ENCODE measurements at regions not wholly inside any gene's neighbourhood (a gene's known extent, or its start where the extent isn't known, plus 50 kb on each side); places are given as distances from the start of the nearest gene placed in this dataset.
"Not testable (repeated sequence)": the region's sequence is repeated elsewhere in the genome, so short reads cannot be mapped to it uniquely, and the experiment has no call there.

GRCh38 chr2:158866082-158866481, 71.0 kb downstream of the DAPL1 start:
- DNase-seq = not testable (repeated sequence)

DNA sequence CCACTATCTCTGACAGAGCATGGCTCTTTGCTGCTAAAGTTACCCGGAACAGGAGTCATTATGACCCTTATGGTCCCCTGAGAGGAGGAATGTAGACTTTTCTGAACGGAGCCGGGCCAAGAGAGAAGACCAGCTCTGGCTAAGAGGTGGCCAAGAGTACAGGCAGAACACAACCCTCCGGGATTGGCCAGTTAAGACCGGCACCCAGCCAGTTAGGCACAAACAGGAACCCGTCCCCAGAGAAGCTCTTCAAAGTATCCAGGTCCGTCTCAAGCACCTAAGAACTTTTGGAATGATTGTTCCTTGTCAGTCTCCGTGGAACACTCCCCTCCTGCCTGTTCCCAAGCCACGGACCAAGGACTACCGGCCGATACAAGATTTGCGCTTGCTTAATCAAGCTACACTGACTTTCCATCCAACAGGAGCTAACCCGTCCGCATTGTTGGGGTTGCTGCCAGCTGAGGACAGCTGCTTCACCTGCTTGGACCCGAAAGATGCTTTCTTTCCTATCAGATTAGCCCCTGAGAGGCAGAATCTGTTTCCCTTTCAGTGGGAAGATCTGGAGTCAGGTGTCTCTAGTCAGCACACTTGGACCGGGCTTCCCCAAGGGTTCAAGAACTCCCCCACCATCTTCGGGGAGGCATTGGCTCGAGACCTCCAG, 72.5 kb downstream of the DAPL1 start:
- DNase-seq = not testable (repeated sequence)

DNA sequence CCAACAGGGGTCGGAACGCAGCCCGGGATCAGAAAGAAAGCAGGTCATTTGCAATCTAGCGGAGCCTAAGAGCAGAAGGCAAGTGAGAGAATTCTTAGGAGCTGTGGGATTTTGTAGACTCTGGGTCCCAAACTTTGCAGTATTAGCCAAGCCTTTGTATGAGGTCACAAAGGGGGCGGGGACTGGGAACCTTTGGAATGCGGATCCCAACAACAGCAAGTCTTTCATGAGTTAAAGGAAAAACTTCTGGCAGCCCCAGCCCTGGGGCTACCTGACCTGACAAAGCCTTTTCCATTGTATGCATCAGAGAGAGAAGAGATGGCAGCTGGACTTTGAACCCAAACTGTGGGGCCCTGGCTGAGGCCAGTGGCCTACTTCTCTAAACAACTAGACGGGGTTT, 73.3 kb downstream of the DAPL1 start:
- not testable (repeated sequence) for DNase-seq

DNA sequence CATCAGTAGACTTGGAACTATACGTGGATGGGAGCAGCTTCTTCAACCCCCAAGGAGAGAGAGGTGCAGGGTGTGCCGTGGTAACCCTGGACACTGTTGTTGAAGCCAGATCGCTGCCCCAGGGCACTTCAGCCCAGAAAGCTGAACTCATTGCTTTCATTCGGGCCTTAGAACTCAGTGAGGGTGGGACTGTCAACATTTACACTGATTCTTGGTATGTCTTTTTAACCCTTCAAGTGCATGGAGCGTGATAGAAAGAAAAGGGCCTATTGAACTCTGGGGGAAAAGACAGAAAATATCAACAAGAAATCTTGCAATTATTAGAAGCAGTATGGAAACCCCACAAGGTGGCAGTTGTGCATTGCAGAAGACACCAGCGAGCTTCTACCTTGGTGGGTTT, 74.0 kb downstream of the DAPL1 start:
- DNase-seq = not testable (repeated sequence)

- not testable (repeated sequence) for DNase-seq
Measured at GRCh38 chr2:158869609-158870008, 74.5 kb downstream of the DAPL1 start.

- DNase-seq = no peak
Measured at GRCh38 chr2:158878003-158878402, 82.9 kb downstream of the DAPL1 start.

DNA sequence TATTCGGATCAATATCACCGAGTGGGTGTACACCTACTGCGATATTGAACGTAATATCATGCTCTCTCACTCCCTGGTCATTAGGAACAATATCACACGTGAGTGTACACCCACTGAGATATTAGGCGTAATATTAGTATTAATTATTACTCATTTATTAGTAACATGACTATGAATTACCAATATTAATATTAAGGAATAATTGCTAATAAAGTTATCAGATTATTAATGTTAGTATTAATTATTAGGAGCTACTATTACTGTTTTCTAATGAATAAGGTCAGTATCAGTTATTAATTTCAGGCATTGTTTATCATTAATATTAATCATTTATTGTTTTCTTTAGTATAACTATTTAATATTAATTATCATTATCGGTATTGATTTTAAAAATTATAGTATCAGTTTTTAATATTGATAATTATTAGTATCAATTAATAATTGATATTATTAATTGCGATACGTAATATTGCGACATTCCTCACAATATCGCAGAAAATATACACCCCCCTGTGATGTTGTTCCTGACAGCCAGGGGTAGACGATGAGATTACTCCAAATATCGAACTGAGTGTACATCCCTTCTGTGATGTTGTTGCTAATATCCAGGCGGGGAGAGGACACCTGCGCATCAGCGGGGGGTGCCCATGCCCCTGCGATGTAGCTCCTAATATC, 84.2 kb downstream of the DAPL1 start:
- no peak for DNase-seq

GRCh38 chr2:158882297-158882696, 86.1 kb upstream of the TANC1 start:
- DNase-seq = no peak

DNA sequence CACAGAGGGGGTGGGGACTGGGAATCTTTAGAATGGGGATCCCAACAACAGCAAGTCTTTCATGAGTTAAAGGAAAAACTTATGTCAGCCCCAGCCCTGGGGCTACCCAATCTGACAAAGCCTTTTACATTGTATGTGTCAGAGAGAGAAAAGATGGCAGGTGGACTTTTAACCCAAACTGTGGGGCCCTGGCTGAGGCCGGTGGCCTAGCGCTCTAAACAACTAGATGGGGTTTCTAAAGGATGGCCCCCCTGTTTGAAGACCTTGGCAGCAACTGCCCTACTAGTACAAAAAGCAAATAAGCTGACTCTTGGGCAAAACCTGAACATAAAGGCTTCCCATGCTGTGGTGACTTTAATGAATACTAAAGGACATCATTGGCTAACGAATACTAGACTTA, 83.9 kb upstream of the TANC1 start:
- not testable (repeated sequence) for DNase-seq

DNA sequence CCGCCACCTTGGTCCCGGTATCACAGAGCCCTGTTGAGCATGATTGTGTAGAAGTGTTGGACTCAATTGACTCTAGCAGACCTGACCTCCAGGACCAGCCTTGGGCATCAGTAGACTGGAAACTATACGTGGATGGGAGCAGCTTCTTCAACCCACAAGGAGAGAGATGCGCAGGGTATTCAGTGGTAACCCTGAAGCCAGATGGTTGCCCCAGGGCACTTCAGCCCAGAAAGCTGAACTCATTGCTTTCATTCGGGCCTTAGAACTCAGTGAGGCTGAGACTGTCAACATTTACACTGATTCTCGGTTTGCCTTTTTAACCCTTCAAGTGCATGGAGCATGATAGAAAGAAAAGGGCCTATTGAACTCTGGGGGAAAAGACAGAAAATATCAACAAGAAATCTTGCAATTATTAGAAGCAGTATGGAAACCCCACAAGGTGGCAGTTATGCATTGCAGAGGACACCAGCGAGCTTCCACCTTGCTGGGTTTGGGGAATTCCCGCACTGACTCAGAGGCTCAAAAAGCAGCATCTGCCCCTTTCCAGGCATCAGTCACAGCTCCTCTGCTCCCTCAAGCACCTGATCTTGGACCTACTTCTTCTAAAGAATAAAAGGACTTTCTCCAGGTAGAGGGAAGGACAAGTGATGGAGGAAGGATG, 83.3 kb upstream of the TANC1 start:
- DNase-seq = not testable (repeated sequence)

DNA sequence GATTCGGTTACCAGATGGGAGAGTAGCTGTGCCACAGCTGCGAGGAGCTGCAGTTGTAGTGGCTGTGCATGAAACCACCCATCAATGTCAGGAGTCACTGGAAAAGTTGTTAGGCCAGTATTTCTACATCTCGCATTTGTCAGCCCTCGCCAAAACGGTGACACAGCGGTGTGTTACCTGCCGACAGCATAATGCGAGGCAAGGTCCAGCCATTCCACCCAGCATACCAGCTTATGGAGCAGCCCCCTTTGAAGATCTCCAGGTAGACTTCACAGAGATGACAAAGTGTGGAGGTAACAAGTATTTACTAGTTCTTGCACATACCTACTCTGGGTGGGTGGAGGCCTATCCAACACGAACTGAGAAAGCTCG, 82.8 kb upstream of the TANC1 start:
- not testable (repeated sequence) for DNase-seq

DNA sequence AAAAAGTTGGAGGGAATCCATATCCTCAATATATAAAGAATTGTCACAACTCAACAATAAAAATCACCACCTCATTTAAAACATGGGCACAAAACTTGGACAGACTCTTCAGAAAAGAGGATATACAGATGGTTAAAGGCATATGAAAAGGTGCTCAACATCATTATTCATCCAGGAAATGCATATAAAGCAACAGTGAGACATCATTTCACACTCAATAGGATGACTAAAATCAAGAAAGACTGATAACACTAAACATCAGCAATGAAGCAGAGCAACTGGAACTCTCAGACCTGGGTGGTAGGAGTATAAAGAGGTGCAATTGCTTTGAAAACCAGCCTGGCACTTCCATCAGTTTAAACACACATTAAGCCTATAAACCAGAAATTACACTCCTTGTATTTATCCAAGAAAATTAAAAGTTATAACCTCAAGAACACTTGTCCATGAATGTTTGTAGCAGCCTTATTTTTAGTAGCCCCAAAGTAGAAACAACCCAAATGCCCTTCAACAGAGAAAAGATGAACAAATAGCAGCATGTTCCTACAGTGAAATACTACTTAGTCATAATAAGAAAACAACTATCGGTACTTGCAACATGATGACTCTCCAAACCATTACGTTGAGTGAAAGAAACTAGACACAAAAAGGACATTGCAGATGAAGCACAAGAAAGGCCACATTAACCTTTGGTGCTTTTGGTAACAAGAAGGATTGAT, 79.1 kb upstream of the TANC1 start:
- no peak for DNase-seq

DNA sequence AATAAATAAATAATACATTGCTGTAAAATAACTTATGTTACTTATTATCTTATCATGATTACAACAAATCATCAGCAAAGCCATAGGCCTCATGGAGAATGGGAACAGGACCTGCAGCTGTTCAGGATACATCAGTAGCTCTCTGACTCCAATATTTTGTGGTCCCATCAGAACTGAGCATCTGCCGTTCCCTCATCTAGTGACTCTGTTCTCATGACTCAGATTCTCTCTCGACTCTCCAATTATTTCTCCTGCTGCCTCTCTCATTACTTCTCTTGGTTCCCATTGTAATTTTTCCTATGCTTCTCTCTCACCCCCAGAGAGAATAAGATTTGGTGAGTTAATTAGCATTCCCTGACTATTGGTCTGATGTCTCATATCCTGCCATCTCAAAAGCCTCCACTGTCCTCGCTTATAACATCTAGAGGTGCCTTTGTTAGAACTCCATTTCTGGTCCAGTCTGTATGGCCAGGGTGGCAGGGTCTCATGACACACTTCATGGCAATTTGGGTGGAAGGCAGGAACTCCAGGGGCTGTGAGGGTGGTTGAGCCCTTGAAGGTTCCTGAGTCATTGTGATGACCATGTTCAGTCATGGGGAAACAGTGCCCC, 78.0 kb upstream of the TANC1 start:
- no peak for DNase-seq

DNA sequence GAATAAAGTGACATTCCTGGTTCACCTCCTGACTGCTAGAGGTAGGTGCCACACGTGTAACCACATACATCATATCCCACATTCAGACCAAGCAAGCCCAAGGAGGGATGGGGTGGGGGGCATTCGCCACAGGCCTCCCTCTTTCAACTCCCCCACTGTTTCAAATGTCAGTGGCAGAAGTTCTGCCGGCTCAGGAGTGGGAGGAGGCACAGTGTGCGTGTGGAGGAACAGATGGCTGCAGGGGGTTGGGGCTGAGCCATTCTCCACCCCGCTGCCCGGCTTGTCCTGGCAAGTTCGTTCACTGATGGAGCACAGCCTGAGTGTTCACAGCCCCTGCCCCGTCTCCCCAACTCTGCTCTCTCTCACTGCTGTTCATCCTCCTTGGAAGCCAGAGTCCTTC, 75.4 kb upstream of the TANC1 start:
- no peak for DNase-seq

- no peak for DNase-seq
Measured at GRCh38 chr2:158893474-158893873, 75.0 kb upstream of the TANC1 start.

- DNase-seq = no peak
Measured at GRCh38 chr2:158894078-158894477, 74.4 kb upstream of the TANC1 start.

- DNase-seq = no peak
Measured at GRCh38 chr2:158894572-158894971, 73.9 kb upstream of the TANC1 start.

DNA sequence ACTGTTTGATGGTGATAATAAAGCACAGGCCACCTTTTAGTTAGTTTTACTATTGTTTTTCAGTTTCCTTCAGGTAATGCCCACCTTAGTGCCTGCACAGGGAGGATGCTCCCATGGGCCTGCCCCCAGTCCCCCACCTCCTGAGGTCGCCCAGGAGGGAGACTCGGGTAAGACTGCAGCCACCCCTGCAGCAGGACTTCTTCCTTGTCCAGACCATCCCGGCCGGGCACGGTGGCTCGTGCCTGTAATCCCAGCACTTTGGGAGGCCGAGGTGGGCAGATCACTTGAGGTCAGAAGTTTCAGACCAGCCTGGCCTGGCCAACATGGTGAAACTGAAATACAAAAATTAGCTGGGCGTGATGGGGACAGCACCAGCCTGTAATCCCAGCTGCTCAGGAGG, 68.1 kb upstream of the TANC1 start:
- no peak for DNase-seq

- DNase-seq = no peak
Measured at GRCh38 chr2:158902005-158902398, 66.4 kb upstream of the TANC1 start.

- no peak for DNase-seq
Measured at GRCh38 chr2:158903711-158904405, 64.6 kb upstream of the TANC1 start.

GRCh38 chr2:158904627-158905177, 63.7 kb upstream of the TANC1 start:
- DNase-seq = no peak

GRCh38 chr2:158905341-158905740, 63.1 kb upstream of the TANC1 start:
- DNase-seq = no peak
